SK-N-SH treated with all-trans-retinoic acid at 6 μM for 48 hours (cell line): ENCODE measurements at regions not wholly inside any gene's neighbourhood (a gene's known extent, or its start where the extent isn't known, plus 50 kb on each side); places are given as distances from the start of the nearest gene placed in this dataset.

Source experiments
- ATAC-seq: fragments of 200-7000 bp; cut with Tn5 transposase; 3 replicates; pipeline ENCODE4 v1.9.1; 2020; ENCODE audit warnings: mild to moderate bottlenecking, moderate library complexity
- ARNTL ChIP-seq: fragments of 450-650 bp; formaldehyde crosslinking; IDR thresholded peaks from 2 replicates; pipeline ENCODE4 v1.5.0; 2020; ENCODE audit warnings: low read depth, mild to moderate bottlenecking, moderate library complexity, borderline replicate concordance
- BACH2 ChIP-seq: fragments of 250-450 bp; sonication (Bioruptor Pico); IDR thresholded peaks from 2 replicates; pipeline ENCODE4 v1.9.0; 2021; ENCODE audit warnings: mild to moderate bottlenecking, borderline replicate concordance
- CREB5 ChIP-seq: fragments of 250-450 bp; sonication (Bioruptor Pico); IDR thresholded peaks from 2 replicates; pipeline ENCODE4 v1.5.1; 2020; ENCODE audit warnings: low read depth, mild to moderate bottlenecking, moderate library complexity
- CSDC2 ChIP-seq: fragments of 250-450 bp; sonication (Bioruptor Pico); IDR thresholded peaks from 2 replicates; pipeline ENCODE4 v1.5.0; 2020; ENCODE audit warnings: mild to moderate bottlenecking, moderate library complexity
- CSRNP3 ChIP-seq: fragments of 250-450 bp; sonication (Bioruptor Pico); IDR thresholded peaks from 2 replicates; pipeline ENCODE4 v1.5.1; 2021; ENCODE audit warnings: mild to moderate bottlenecking, moderate library complexity
- ESRRG ChIP-seq: fragments of 250-450 bp; sonication (Bioruptor Pico); IDR thresholded peaks from 2 replicates; pipeline ENCODE4 v1.6.1; 2021; ENCODE audit warnings: mild to moderate bottlenecking
- GLIS3 ChIP-seq: fragments of 250-450 bp; sonication (Bioruptor Pico); IDR thresholded peaks from 2 replicates; pipeline ENCODE4 v1.5.0; 2020; ENCODE audit warnings: mild to moderate bottlenecking, moderate library complexity
- OSR1 ChIP-seq: fragments of 250-450 bp; sonication (Bioruptor Pico); IDR thresholded peaks from 2 replicates; pipeline ENCODE4 v1.8.0; 2022; ENCODE audit warnings: moderate library complexity, mild to moderate bottlenecking, inconsistent platforms
- POU6F1 ChIP-seq: fragments of 250-450 bp; sonication (Bioruptor Pico); IDR thresholded peaks from 2 replicates; pipeline ENCODE4 v1.8.0; 2021; ENCODE audit warnings: low read depth, mild to moderate bottlenecking, moderate library complexity, borderline replicate concordance
- PPARA ChIP-seq: fragments of 250-450 bp; sonication (Bioruptor Pico); IDR thresholded peaks from 2 replicates; pipeline ENCODE4 v1.5.0; 2020; ENCODE audit warnings: mild to moderate bottlenecking, borderline replicate concordance
- RARB ChIP-seq: fragments of 250-450 bp; sonication (Bioruptor Pico); IDR thresholded peaks from 2 replicates; pipeline ENCODE4 v1.8.0; 2021; ENCODE audit warnings: mild to moderate bottlenecking, moderate library complexity
- TCF4 ChIP-seq: fragments of 250-450 bp; sonication (Bioruptor Pico); IDR thresholded peaks from 2 replicates; pipeline ENCODE4 v1.8.0; 2021; ENCODE audit warnings: mild to moderate bottlenecking, moderate library complexity, borderline replicate concordance
- TOX ChIP-seq: fragments of 250-450 bp; sonication (Bioruptor Pico); IDR thresholded peaks from 2 replicates; pipeline ENCODE4 v1.8.0; 2021; ENCODE audit warnings: mild to moderate bottlenecking, moderate library complexity, borderline replicate concordance
- TSHZ2 ChIP-seq: fragments of 250-450 bp; sonication (Bioruptor Pico); IDR thresholded peaks from 2 replicates; pipeline ENCODE4 v1.5.0; 2020; ENCODE audit warnings: mild to moderate bottlenecking, moderate library complexity
- ZC3H10 ChIP-seq: fragments of 250-450 bp; sonication (Bioruptor Pico); IDR thresholded peaks from 2 replicates; pipeline ENCODE4 v1.5.1; 2021; ENCODE audit warnings: mild to moderate bottlenecking, moderate library complexity
- ZFP3 ChIP-seq: fragments of 250-450 bp; sonication (Bioruptor Pico); IDR thresholded peaks from 2 replicates; pipeline ENCODE4 v1.5.0; 2020; ENCODE audit warnings: mild to moderate bottlenecking, moderate library complexity
- ZFP30 ChIP-seq: fragments of 450-650 bp; formaldehyde crosslinking; IDR thresholded peaks from 2 replicates; pipeline ENCODE4 v1.5.0; 2022; ENCODE audit warnings: mild to moderate bottlenecking, moderate library complexity
- ZNF565 ChIP-seq: fragments of 450-650 bp; formaldehyde crosslinking; conservative IDR thresholded peaks from 2 replicates; pipeline ENCODE4 v1.5.0; 2020; ENCODE audit warnings: low read depth, mild to moderate bottlenecking, moderate library complexity
- ZNF70 ChIP-seq: fragments of 450-650 bp; formaldehyde crosslinking; IDR thresholded peaks from 2 replicates; pipeline ENCODE4 v1.5.0; 2020; ENCODE audit warnings: mild to moderate bottlenecking, moderate library complexity
- ZNF8 ChIP-seq: fragments of 450-650 bp; formaldehyde crosslinking; IDR thresholded peaks from 2 replicates; pipeline ENCODE4 v1.5.0; 2020; ENCODE audit warnings: mild to moderate bottlenecking, moderate library complexity

- ATAC-seq, result no peak
- TF ChIP-seq CSDC2, result no peak
- no peak for TF ChIP-seq RARB (CRISPR knock-in tag)
- no peak for TF ChIP-seq CREB5 (CRISPR knock-in tag)
Measured at GRCh38 chr2:37541516-37541915, 129.9 kb downstream of the CDC42EP3 start.

- TF ChIP-seq ZNF565 (CRISPR knock-in tag) (no peak), ZC3H10 (CRISPR knock-in tag) (no peak), CREB5 (CRISPR knock-in tag) (no peak), ZFP3 (CRISPR knock-in tag) (no peak), ZNF8 (no peak), TCF4 (CRISPR knock-in tag) (no peak), GLIS3 (CRISPR knock-in tag) (no peak), ZNF70 (CRISPR knock-in tag) (no peak), CSRNP3 (CRISPR knock-in tag) (no peak), BACH2 (CRISPR knock-in tag) (no peak), TSHZ2 (no peak), OSR1 (no peak)
Measured at GRCh38 chr2:37543999-37544557, 127.4 kb downstream of the CDC42EP3 start.

GRCh38 chr2:37544591-37545031, 126.8 kb downstream of the CDC42EP3 start:
- ATAC-seq, result no peak
- TF ChIP-seq GLIS3 (CRISPR knock-in tag) (no peak), PPARA (CRISPR knock-in tag) (no peak), ZNF70 (CRISPR knock-in tag) (no peak), TCF4 (CRISPR knock-in tag) (no peak), ESRRG (CRISPR knock-in tag) (no peak), OSR1 (no peak), ZC3H10 (CRISPR knock-in tag) (no peak), BACH2 (CRISPR knock-in tag) (no peak), TSHZ2 (no peak), POU6F1 (CRISPR knock-in tag) (no peak), TOX (CRISPR knock-in tag) (no peak), ARNTL (no peak), ZFP30 (no peak)

More at GRCh38 chr2:37543999-37544557, 127.4 kb downstream of the CDC42EP3 start:
- ATAC-seq, result no peak
